ENCODE measurements at regions not wholly inside any gene's neighbourhood (a gene's known extent, or its start where the extent isn't known, plus 50 kb on each side); places are given as distances from the start of the nearest gene placed in this dataset.

GRCh38 chr9:88784960-88785359 is 206.3 kb upstream of the S1PR3 start:
- TF ChIP-seq, protein P1, sequence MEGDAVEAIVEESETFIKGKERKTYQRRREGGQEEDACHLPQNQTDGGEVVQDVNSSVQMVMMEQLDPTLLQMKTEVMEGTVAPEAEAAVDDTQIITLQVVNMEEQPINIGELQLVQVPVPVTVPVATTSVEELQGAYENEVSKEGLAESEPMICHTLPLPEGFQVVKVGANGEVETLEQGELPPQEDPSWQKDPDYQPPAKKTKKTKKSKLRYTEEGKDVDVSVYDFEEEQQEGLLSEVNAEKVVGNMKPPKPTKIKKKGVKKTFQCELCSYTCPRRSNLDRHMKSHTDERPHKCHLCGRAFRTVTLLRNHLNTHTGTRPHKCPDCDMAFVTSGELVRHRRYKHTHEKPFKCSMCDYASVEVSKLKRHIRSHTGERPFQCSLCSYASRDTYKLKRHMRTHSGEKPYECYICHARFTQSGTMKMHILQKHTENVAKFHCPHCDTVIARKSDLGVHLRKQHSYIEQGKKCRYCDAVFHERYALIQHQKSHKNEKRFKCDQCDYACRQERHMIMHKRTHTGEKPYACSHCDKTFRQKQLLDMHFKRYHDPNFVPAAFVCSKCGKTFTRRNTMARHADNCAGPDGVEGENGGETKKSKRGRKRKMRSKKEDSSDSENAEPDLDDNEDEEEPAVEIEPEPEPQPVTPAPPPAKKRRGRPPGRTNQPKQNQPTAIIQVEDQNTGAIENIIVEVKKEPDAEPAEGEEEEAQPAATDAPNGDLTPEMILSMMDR (tag by site-specific recombination; IDR thresholded peaks at IDR 0.05): no peak
- TF ChIP-seq ZNF670 (tag by site-specific recombination; IDR thresholded peaks at IDR 0.05; ENCODE audit: low read depth) (no peak), YY1 (tag by site-specific recombination; IDR thresholded peaks at IDR 0.05) (no peak), ZBTB11 (tag by site-specific recombination; conservative IDR thresholded peaks at IDR 0.05; ENCODE audit: low read depth) (no peak), ZBTB21 (tag by site-specific recombination; IDR thresholded peaks at IDR 0.05) (no peak)
